Neural cell (in vitro differentiated cells): ENCODE measurements at regions not wholly inside any gene's neighbourhood (a gene's known extent, or its start where the extent isn't known, plus 50 kb on each side); places are given as distances from the start of the nearest gene placed in this dataset.

Source experiments
- H2AFZ ChIP-seq: fragments of 200-600, 300-800 bp; sonication (generic), shearing (Covaris generic); 2 replicates; pipeline ENCODE4 v1.6.0; 2014; ENCODE audit warnings: low read depth, mild to moderate bottlenecking, antibody characterized with exemption, low read length, moderate library complexity
- H3F3A ChIP-seq: fragments of 200-600 bp; shearing (Covaris generic); 2 replicates; pipeline ENCODE4 v1.6.1; 2016; ENCODE audit warnings: mild to moderate bottlenecking, moderate library complexity, mixed read lengths, antibody characterized with exemption, low read length; ENCODE audit not compliant: insufficient read depth, poor library complexity, severe bottlenecking
- H3K27ac ChIP-seq: fragments of 200-600, 300-800 bp; sonication (generic), shearing (Covaris generic); 2 replicates; pipeline ENCODE4 v1.5.1; 2014; ENCODE audit warnings: mild to moderate bottlenecking, low read length, moderate library complexity
- H3K27me3 ChIP-seq: fragments of 300-800, 200-600 bp; sonication (generic), shearing (Covaris generic); 2 replicates; pipeline ENCODE4 v1.6.0; 2014; ENCODE audit warnings: mild to moderate bottlenecking, low read depth, low read length, moderate library complexity; ENCODE audit not compliant: insufficient read depth
- H3K36me3 ChIP-seq: fragments of 300-800, 200-600 bp; sonication (generic), shearing (Covaris generic); 2 replicates; pipeline ENCODE4 v1.5.1; 2014; ENCODE audit warnings: mild to moderate bottlenecking, antibody characterized with exemption, low read length, moderate library complexity; ENCODE audit not compliant: insufficient read depth
- H3K4me2 ChIP-seq: fragments of 300-800, 200-600 bp; sonication (generic), shearing (Covaris generic); 2 replicates; pipeline ENCODE4 v1.6.0; 2014; ENCODE audit warnings: mild to moderate bottlenecking, low read length
- H3K4me3 ChIP-seq: fragments of 300-800, 200-600 bp; sonication (generic), shearing (Covaris generic); 2 replicates; pipeline ENCODE4 v1.5.1; 2014; ENCODE audit warnings: mild to moderate bottlenecking, low read length, moderate library complexity
- H3K79me2 ChIP-seq: fragments of 200-600 bp; shearing (Covaris generic); replicated peaks from 2 replicates; pipeline ENCODE4 v1.6.0; 2014; ENCODE audit warnings: mild to moderate bottlenecking, low read length, moderate library complexity; ENCODE audit not compliant: insufficient read depth
- H3K9ac ChIP-seq: fragments of 300-800, 200-600 bp; sonication (generic), shearing (Covaris generic); 2 replicates; pipeline ENCODE4 v1.6.1; 2016; ENCODE audit warnings: mild to moderate bottlenecking, low read length, mixed read lengths
- H3K9me2 ChIP-seq: fragments of 200-600 bp; shearing (Covaris generic); 2 replicates; pipeline ENCODE4 v1.6.1; 2016; ENCODE audit warnings: mild to moderate bottlenecking, low read length, mixed read lengths; ENCODE audit not compliant: insufficient read depth
- H3K9me3 ChIP-seq: fragments of 200-600, 300-800 bp; sonication (generic), shearing (Covaris generic); 2 replicates; pipeline ENCODE4 v1.6.1; 2016; ENCODE audit warnings: mild to moderate bottlenecking, mixed run types, low read length, moderate library complexity, mixed read lengths
- H4K20me1 ChIP-seq: fragments of 200-600 bp; shearing (Covaris generic); 2 replicates; pipeline ENCODE4 v1.6.1; 2016; ENCODE audit warnings: mild to moderate bottlenecking, mixed run types; ENCODE audit not compliant: insufficient read depth
- EP300 ChIP-seq: fragments of 450-650 bp; conservative IDR thresholded peaks from 2 replicates; pipeline ENCODE4 v1.6.1; 2014; ENCODE audit warnings: antibody characterized with exemption, mild to moderate bottlenecking, moderate library complexity; ENCODE audit not compliant: poor library complexity, severe bottlenecking
- EZH2 ChIP-seq: fragments of 200-600, 300-800 bp; shearing (Covaris generic), sonication (generic); IDR thresholded peaks from 2 replicates; pipeline ENCODE4 v1.6.1; 2014; ENCODE audit warnings: antibody characterized with exemption, low read length, borderline replicate concordance, mild to moderate bottlenecking; ENCODE audit not compliant: insufficient read depth, poor library complexity, severe bottlenecking
- MXI1 ChIP-seq: fragments of 450-650 bp; conservative IDR thresholded peaks from 2 replicates; pipeline ENCODE4 v1.6.1; 2014; ENCODE audit warnings: antibody characterized with exemption, mild to moderate bottlenecking; ENCODE audit not compliant: poor library complexity, severe bottlenecking
- POLR2AphosphoS5 ChIP-seq: IDR thresholded peaks from 2 replicates; pipeline ENCODE4 v1.6.1; 2012
- RAD21 ChIP-seq: fragments of 450-650 bp; conservative IDR thresholded peaks from 2 replicates; pipeline ENCODE4 v1.6.1; 2014; ENCODE audit warnings: antibody characterized with exemption, mild to moderate bottlenecking, moderate library complexity
- SMC3 ChIP-seq: fragments of 450-650 bp; conservative IDR thresholded peaks from 2 replicates; pipeline ENCODE4 v1.6.1; 2014; ENCODE audit warnings: antibody characterized with exemption, mild to moderate bottlenecking, moderate library complexity; ENCODE audit not compliant: poor library complexity
- TAF1 ChIP-seq: IDR thresholded peaks from 2 replicates; pipeline ENCODE4 v1.6.1; 2012; ENCODE audit warnings: low read depth
- TF ChIP-seq, protein P1 (sequence below): fragments of 450-650 bp; IDR thresholded peaks from 2 replicates; pipeline ENCODE4 v1.5.1; 2014; ENCODE audit warnings: antibody characterized with exemption, mild to moderate bottlenecking, moderate library complexity; ENCODE audit not compliant: poor library complexity, severe bottlenecking
- TF ChIP-seq, protein P2 (sequence below): IDR thresholded peaks from 2 replicates; pipeline ENCODE4 v1.6.1; 2012; ENCODE audit warnings: borderline replicate concordance

DNA sequence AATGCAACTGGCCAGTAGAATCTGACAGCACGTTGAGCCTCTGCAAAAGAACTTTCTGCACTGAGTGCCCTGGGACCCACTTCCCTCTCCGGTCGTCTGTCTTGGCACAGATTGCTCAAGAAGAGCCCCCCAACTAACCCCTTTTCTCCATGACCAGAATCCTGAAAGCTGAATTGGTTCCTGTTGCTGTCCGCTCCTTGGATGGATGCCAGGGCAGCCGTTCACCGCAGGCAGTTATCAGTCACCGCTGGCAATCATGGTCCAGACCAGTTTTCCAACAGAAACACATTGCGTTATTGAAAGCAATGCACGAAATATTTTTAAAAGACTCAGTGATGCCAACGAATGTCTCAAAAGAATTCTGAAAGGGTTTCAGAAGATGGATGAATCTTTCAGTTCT, 733.7 kb upstream of the FRG1 start:
- Histone ChIP-seq H2AFZ (no peak overlapping the region), H3K27me3 (no peaks in the 10 kb centered on the region), H4K20me1 (no peaks in the 10 kb centered on the region), H3K9ac (no peak overlapping the region), H3K4me2 (no peak overlapping the region), H3K4me3 (no peak overlapping the region), H3K36me3 (no peaks in the 10 kb centered on the region), H3K9me3 (no peaks in the 10 kb centered on the region), H3K79me2 (no peaks in the 10 kb centered on the region), H3F3A (no peaks in the 10 kb centered on the region), H3K9me2 (no peaks in the 10 kb centered on the region), H3K27ac (no peak overlapping the region)
- TF ChIP-seq RAD21 (no peak), EP300 (no peak), SMC3 (no peak), POLR2AphosphoS5 (no peak), EZH2 (no peak), TAF1 (no peak), MXI1 (no peak)
- TF ChIP-seq, protein P1, sequence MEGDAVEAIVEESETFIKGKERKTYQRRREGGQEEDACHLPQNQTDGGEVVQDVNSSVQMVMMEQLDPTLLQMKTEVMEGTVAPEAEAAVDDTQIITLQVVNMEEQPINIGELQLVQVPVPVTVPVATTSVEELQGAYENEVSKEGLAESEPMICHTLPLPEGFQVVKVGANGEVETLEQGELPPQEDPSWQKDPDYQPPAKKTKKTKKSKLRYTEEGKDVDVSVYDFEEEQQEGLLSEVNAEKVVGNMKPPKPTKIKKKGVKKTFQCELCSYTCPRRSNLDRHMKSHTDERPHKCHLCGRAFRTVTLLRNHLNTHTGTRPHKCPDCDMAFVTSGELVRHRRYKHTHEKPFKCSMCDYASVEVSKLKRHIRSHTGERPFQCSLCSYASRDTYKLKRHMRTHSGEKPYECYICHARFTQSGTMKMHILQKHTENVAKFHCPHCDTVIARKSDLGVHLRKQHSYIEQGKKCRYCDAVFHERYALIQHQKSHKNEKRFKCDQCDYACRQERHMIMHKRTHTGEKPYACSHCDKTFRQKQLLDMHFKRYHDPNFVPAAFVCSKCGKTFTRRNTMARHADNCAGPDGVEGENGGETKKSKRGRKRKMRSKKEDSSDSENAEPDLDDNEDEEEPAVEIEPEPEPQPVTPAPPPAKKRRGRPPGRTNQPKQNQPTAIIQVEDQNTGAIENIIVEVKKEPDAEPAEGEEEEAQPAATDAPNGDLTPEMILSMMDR: no peak
- TF ChIP-seq, protein P2, sequence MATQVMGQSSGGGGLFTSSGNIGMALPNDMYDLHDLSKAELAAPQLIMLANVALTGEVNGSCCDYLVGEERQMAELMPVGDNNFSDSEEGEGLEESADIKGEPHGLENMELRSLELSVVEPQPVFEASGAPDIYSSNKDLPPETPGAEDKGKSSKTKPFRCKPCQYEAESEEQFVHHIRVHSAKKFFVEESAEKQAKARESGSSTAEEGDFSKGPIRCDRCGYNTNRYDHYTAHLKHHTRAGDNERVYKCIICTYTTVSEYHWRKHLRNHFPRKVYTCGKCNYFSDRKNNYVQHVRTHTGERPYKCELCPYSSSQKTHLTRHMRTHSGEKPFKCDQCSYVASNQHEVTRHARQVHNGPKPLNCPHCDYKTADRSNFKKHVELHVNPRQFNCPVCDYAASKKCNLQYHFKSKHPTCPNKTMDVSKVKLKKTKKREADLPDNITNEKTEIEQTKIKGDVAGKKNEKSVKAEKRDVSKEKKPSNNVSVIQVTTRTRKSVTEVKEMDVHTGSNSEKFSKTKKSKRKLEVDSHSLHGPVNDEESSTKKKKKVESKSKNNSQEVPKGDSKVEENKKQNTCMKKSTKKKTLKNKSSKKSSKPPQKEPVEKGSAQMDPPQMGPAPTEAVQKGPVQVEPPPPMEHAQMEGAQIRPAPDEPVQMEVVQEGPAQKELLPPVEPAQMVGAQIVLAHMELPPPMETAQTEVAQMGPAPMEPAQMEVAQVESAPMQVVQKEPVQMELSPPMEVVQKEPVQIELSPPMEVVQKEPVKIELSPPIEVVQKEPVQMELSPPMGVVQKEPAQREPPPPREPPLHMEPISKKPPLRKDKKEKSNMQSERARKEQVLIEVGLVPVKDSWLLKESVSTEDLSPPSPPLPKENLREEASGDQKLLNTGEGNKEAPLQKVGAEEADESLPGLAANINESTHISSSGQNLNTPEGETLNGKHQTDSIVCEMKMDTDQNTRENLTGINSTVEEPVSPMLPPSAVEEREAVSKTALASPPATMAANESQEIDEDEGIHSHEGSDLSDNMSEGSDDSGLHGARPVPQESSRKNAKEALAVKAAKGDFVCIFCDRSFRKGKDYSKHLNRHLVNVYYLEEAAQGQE: no peak

DNA sequence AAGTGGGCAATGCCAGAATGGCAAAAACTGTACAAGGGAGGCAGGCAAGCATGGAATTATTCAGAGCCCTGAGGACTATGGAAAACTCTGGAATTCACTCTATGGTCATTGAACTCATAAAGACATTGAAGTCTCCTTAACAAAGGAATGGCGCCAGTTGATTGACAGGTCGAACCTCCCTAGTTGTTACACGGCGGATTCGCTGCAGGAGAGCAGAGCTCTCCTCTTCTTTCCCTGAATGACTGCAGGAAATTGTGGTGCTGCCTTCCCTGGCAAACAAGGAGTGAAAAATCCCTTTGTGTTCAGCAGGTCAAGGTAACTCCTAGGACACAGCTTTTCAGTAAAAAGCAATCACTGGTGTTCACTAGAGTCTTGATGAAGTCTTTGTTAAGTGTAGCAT, 732.8 kb upstream of the FRG1 start:
- Histone ChIP-seq H3K9ac (no peak overlapping the region), H3K9me2 (no peaks in the 10 kb centered on the region), H2AFZ (no peak overlapping the region), H3K27me3 (no peaks in the 10 kb centered on the region), H3F3A (no peaks in the 10 kb centered on the region), H4K20me1 (no peaks in the 10 kb centered on the region), H3K9me3 (no peaks in the 10 kb centered on the region), H3K27ac (no peak overlapping the region), H3K4me3 (no peak overlapping the region), H3K4me2 (no peak overlapping the region), H3K36me3 (no peaks in the 10 kb centered on the region), H3K79me2 (no peaks in the 10 kb centered on the region)
- peak; percentile 12 for TF ChIP-seq POLR2AphosphoS5
- TF ChIP-seq, protein P2: peak; percentile 76
- no peak for TF ChIP-seq MXI1
